Adrenal gland (tissue), 9 donors: ENCODE measurements at regions not wholly inside any gene's neighbourhood (a gene's known extent, or its start where the extent isn't known, plus 50 kb on each side); places are given as distances from the start of the nearest gene placed in this dataset.
A peak's percentile ranks its signal among the peaks of the same experiment; 100 is the strongest.

ENCODE experiments used
- DNase-seq, 7 donors: peaks; one replicate each; pipeline ENCODE4 v3.0.0-alpha.2; 2019 to 2020
- H3K27ac ChIP-seq, 5 donors: fragments of 200-600 bp; sonication (generic) in 4 of 5; 1 replicate in 3 of 5; 2 replicates in 2 of 5; pipeline versions ENCODE4 v1.5.1 to v1.8.0; 2016 to 2020; ENCODE audit warnings: mild to moderate bottlenecking in 1 of 5
- H3K27me3 ChIP-seq: fragments of 200-600 bp; 2 replicates; pipeline ENCODE4 v1.8.0; 2021
- H3K36me3 ChIP-seq, 2 donors: fragments of 200-600 bp; replicated peaks in 1 of 2; 1 replicate in 1 of 2; 2 replicates in 1 of 2; pipeline versions ENCODE4 v1.5.1 to v1.8.0; 2018 to 2022
- H3K4me1 ChIP-seq, 2 donors: fragments of 200-600 bp; replicated peaks in 1 of 2; 1 replicate in 1 of 2; 2 replicates in 1 of 2; pipeline versions ENCODE4 v1.5.1 to v1.8.0; 2018 to 2021
- H3K4me3 ChIP-seq, 4 donors: fragments of 200-600 bp; sonication (generic) in 3 of 4; one replicate each; pipeline ENCODE4 v1.5.1; 2016 to 2018
- H3K9me3 ChIP-seq, 3 donors: fragments of 200-600 bp; sonication (generic) in 1 of 3; replicated peaks in 1 of 3; 1 replicate in 2 of 3; 2 replicates in 1 of 3; pipeline versions ENCODE4 v1.5.1 to v1.8.0; 2016 to 2021
- POLR2A ChIP-seq, 2 donors: fragments of 450-650 bp; IDR thresholded peaks; one replicate each; pipeline ENCODE4 v1.6.1; 2017; ENCODE audit warnings: antibody characterized with exemption in 2 of 2, mild to moderate bottlenecking in 2 of 2, moderate library complexity in 1 of 2
- WGBS, 4 donors: extraction: QIAGEN DNeasy Blood & Tissue Kit in 2 of 4; methylation state at CpG; one replicate each; pipeline versions ENCODE4 v1.1.5 to v1.1.7; 2013 to 2017; 5-methylcytosine and 5-hydroxymethylcytosine counted together
- intact Hi-C, 2 donors: fragments of 100-400 bp; cut with DNase I; formaldehyde crosslinking; loops; one replicate each; pipeline versions ENCODE4 v1.14.1 to v1.15.0; 2022 to 2023
- TF ChIP-seq, protein P1 (sequence below), 6 experiments: fragments of 450-650 bp in 4 of 6; fragments of 200-600 bp in 2 of 6; sonication (generic) in 1 of 6; IDR thresholded peaks; 1 replicate in 5 of 6; 2 replicates in 1 of 6; pipeline versions ENCODE4 v1.5.1 to v1.8.0; 2016 to 2021; ENCODE audit warnings: antibody characterized with exemption in 6 of 6, mild to moderate bottlenecking in 2 of 6, moderate library complexity in 1 of 6
- donor health status: healthy with polysubstance abuse.
- donor health status: Bipolar disorder and iron deficiency.
- donor health status: DM: yes; HTN: yes; CAD: no.
- donor health status: DM: no; HTN: no; CAD: no.
- donor health status: DM: no; HTN: no; CAD: no.

DNA sequence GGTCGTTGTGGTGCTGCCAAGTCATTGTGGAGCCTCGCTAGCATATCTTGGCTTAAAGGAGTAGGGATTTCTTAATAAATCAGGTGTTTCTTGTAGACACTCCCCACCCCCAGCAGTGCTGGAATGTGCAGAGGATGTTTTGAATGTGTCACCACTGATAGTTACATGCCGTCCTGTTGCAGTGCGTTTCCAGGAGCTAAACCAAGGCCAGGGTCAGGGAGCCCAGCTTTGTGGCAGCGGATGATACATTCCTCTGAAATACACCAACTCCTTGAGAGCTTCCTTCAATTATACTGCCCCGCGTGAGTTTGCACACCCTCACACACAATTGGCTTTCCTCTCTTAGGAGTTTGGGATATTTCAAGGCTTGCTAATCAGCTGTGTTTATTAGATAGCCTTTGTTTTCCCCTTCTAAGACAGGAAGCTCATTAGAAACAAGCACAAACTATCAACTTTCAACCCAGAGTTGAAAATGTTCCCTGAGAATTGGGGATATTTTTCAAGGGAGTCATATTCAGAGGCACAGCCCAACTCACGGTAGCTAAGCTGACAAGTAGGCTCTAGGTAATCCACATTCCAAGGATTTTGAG is 154.9 kb downstream of the C12orf75 start:
- TF ChIP-seq POLR2A (IDR thresholded peaks at IDR 0.05): no peak
- TF ChIP-seq, protein P1, sequence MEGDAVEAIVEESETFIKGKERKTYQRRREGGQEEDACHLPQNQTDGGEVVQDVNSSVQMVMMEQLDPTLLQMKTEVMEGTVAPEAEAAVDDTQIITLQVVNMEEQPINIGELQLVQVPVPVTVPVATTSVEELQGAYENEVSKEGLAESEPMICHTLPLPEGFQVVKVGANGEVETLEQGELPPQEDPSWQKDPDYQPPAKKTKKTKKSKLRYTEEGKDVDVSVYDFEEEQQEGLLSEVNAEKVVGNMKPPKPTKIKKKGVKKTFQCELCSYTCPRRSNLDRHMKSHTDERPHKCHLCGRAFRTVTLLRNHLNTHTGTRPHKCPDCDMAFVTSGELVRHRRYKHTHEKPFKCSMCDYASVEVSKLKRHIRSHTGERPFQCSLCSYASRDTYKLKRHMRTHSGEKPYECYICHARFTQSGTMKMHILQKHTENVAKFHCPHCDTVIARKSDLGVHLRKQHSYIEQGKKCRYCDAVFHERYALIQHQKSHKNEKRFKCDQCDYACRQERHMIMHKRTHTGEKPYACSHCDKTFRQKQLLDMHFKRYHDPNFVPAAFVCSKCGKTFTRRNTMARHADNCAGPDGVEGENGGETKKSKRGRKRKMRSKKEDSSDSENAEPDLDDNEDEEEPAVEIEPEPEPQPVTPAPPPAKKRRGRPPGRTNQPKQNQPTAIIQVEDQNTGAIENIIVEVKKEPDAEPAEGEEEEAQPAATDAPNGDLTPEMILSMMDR (IDR thresholded peaks at IDR 0.05): no peak
- 23 to 37% (median 33%) methylated on average over 8 of the region's 8 CpGs for WGBS, 4 donors
- H3K9me3 ChIP-seq: no peaks in the 10 kb centered on the region
- H3K4me3 ChIP-seq: no peak overlapping the region
- H3K36me3 ChIP-seq: no peaks in the 10 kb centered on the region
- intact Hi-C loops: no loop called here
- peaks cover 0 to 13% of the 10 kb centered on the region in 2 donors for H3K4me1 ChIP-seq
- peak overlapping the region in 1 of 5 donors; percentile 66 for H3K27ac ChIP-seq
- DNase-seq: peak; percentile 43 to 86 (median 72)
- H3K27me3 ChIP-seq: no peaks in the 10 kb centered on the region

DNA sequence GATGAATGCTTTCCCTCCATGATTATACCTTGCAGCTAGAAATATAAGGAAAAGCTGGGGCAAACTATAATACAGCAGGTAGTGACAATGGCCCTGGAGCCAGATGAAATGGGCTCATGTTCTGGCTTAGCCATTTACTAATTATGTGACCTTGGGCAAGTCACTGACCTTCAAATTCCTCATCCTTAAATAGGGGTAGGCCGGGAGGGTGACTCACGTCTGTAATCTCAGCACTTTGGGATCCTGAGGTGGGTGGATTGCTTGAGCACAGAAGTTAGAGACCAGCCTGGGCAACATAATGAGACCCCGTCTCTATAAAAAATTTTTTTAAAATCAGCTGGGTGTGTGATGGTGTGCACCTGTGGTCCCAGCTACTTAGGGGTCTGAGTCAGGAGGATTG is 155.4 kb downstream of the C12orf75 start:
- TF ChIP-seq, protein P1 (IDR thresholded peaks at IDR 0.05): no peak
- TF ChIP-seq POLR2A (IDR thresholded peaks at IDR 0.05): no peak
- H3K4me1 ChIP-seq: peaks cover 0 to 13% of the 10 kb centered on the region in 2 donors
- no peak for DNase-seq
- intact Hi-C loops: no loop called here
- no peaks in the 10 kb centered on the region for H3K36me3 ChIP-seq
- no peaks in the 10 kb centered on the region for H3K9me3 ChIP-seq
- H3K27ac ChIP-seq: peak overlapping the region in 1 of 5 donors; percentile 66
- H3K4me3 ChIP-seq: no peak overlapping the region
- H3K27me3 ChIP-seq: no peaks in the 10 kb centered on the region
- 49 to 71% (median 62%) methylated on average over 3 of the region's 3 CpGs for WGBS, 4 donors

DNA sequence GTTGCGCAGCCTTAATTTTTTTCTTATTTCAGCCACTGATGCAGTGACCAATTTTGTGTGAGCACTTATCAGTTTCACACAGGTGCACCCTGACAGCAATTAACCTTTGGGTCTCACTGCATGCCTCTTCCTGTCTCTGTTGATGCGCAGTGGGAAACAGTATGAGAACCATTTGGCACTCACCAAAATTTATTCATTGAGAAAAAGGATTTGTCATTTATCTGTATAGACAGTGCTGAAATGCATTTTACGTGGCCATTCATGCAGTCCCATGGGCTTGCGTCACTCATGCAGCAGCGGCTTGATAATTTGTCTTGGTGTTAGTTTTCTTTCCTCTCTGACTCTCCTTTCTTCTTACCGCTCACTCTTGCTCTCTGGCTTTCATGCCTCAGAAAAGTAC is 157.5 kb downstream of the C12orf75 start:
- no peaks in the 10 kb centered on the region for H3K9me3 ChIP-seq
- no peaks in the 10 kb centered on the region for H3K36me3 ChIP-seq
- H3K4me3 ChIP-seq: no peak overlapping the region
- no peak overlapping the region for H3K27ac ChIP-seq
- peaks cover 0 to 13% of the 10 kb centered on the region in 2 donors for H3K4me1 ChIP-seq
- no peak for DNase-seq
- intact Hi-C loops: no loop called here
- no peaks in the 10 kb centered on the region for H3K27me3 ChIP-seq
- TF ChIP-seq, protein P1 (IDR thresholded peaks at IDR 0.05): no peak
- TF ChIP-seq POLR2A (IDR thresholded peaks at IDR 0.05): no peak
- 76 to 87% (median 80%) methylated on average over 6 of the region's 6 CpGs for WGBS, 4 donors

DNA sequence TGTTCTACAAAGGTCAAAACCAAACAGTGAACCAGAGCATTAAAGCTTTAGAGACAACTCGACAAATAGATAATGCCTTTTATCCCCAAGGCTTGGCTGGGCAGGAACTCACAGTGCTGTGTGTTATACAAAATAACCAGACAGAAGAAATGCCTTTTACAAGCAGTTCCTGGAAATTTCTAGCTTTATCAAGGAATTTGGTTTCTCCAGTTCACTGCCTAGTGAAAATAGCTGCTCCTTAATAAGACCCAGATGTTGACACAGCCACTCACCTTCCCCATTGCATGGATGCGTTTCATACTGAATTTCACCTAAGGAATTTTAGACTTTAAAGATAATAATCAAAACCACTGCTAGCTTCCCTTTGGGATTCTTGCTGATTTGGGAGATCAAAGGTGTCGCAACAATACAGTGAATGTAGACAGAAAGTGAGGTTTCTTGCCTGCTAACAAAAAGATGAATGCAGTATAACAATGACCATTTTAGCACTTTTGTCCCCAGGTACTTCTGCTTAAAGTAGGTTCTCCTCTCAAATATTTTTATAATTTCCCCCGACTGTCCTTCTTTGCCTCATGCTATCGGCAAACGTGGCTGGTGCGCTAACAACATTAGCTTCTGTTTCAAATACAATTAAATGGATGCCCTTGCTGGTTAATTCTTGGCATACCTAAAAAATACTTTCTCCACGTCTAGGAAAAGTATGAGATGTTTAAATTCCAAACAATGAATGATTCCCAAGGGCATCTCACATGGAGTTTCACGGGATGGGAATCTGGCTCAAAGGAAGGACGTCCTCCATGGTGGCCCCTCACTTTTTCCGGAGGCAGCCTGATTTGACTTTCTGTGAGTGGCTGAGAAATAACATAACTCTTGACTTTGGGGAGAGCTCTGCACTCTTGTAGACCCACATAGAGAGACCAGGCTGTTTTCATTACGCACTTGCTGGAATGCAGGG is 162.4 kb downstream of the C12orf75 start:
- intact Hi-C loops: no loop called here
- WGBS, 4 donors: 72 to 77% (median 74%) methylated on average over 12 of the region's 12 CpGs
- H3K27me3 ChIP-seq: no peaks in the 10 kb centered on the region
- no peak overlapping the region for H3K4me3 ChIP-seq
- H3K4me1 ChIP-seq: no peaks in the 10 kb centered on the region
- no peak overlapping the region for H3K27ac ChIP-seq
- H3K36me3 ChIP-seq: no peaks in the 10 kb centered on the region
- no peaks in the 10 kb centered on the region for H3K9me3 ChIP-seq
- no peak for DNase-seq
- TF ChIP-seq, protein P1 (IDR thresholded peaks at IDR 0.05): no peak
